Aorta (tissue), 5 donors: ENCODE measurements at regions not wholly inside any gene's neighbourhood (a gene's known extent, or its start where the extent isn't known, plus 50 kb on each side); places are given as distances from the start of the nearest gene placed in this dataset.

Source experiments
- ATAC-seq: fragments of 200-7000 bp; cut with Tn5 transposase; one replicate; pipeline ENCODE4 v1.9.1; 2022; ENCODE audit warnings: moderate library complexity; ENCODE audit not compliant: low FRiP score
- DNase-seq, 2 donors: peaks; one replicate each; pipeline ENCODE4 v3.0.0-alpha.2; 2020
- H3K27ac ChIP-seq, 2 donors: one replicate each; pipeline ENCODE4 v1.5.1; 2013; ENCODE audit warnings: low read length in 2 of 2, mild to moderate bottlenecking in 2 of 2, moderate library complexity in 2 of 2, control low read depth in 1 of 2, inconsistent platforms in 1 of 2, low read depth in 1 of 2
- H3K27me3 ChIP-seq, 2 donors: one replicate each; pipeline ENCODE4 v1.6.1; 2013; ENCODE audit warnings: control low read depth in 1 of 2, low read length in 1 of 2, mild to moderate bottlenecking in 1 of 2, moderate library complexity in 1 of 2; ENCODE audit not compliant: insufficient read depth in 2 of 2, control insufficient read depth in 1 of 2
- H3K36me3 ChIP-seq, 2 donors: one replicate each; pipeline ENCODE4 v1.6.1; 2013; ENCODE audit warnings: control low read depth in 1 of 2, low read length in 1 of 2, mild to moderate bottlenecking in 1 of 2; ENCODE audit not compliant: insufficient read depth in 2 of 2, control insufficient read depth in 1 of 2
- H3K4me1 ChIP-seq, 2 donors: one replicate each; pipeline ENCODE4 v1.6.1; 2013; ENCODE audit warnings: low read length in 2 of 2, control low read depth in 1 of 2, mild to moderate bottlenecking in 1 of 2, moderate library complexity in 1 of 2; ENCODE audit not compliant: insufficient read depth in 2 of 2, control insufficient read depth in 1 of 2
- H3K4me3 ChIP-seq, 2 donors: one replicate each; pipeline ENCODE4 v1.5.1; 2013; ENCODE audit warnings: low read length in 2 of 2, control low read depth in 1 of 2, mild to moderate bottlenecking in 1 of 2
- H3K9me3 ChIP-seq: one replicate; pipeline ENCODE4 v1.6.1; 2013; ENCODE audit warnings: mild to moderate bottlenecking, low read length; ENCODE audit not compliant: control insufficient read depth
- WGBS, 2 donors: extraction: QIAGEN DNeasy Blood & Tissue Kit; methylation state at CpG; one replicate each; pipeline ENCODE4 v1.1.7; 2013; 5-methylcytosine and 5-hydroxymethylcytosine counted together
- intact Hi-C, 2 donors: fragments of 100-400 bp; cut with DNase I; formaldehyde crosslinking; loops; one replicate each; pipeline versions ENCODE4 v1.14.2 to v1.15.0; 2022
- donor health status: healthy with polysubstance abuse.
- donor health status: Bipolar disorder and iron deficiency.
- donor health status: DM: no; HTN: no; CAD: no.
- donor health status: DM: no; HTN: no; CAD: no.
- donor health status: DM: yes; HTN: yes; CAD: no.

DNA sequence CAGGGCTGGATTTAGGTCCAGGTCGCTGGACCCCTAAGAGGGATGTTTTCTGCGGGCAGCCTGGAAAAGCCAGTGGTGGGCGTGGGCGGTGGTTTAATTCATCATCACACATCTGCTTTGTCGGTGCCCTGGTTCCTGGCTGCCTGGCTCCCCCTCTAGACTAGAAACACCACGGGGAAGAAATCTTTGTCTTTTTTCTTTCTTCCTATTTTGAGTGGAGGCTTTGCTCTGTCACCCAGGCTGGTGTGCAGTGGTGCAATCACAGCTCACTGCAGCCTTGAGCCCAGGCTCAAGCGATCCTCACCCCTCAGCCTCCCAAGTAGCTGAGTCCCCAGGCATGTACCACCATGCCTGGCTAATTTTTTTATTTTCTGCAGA is 86.6 kb upstream of the LINC01488 start:
- WGBS, 2 donors, result 72 to 82% methylated on average over 7 of the region's 7 CpGs
- Histone ChIP-seq H3K36me3 (no peaks in the 10 kb centered on the region), H3K4me1 (no peaks in the 10 kb centered on the region), H3K4me3 (no peak overlapping the region), H3K27ac (no peak overlapping the region), H3K27me3 (no peaks in the 10 kb centered on the region), H3K9me3 (no peaks in the 10 kb centered on the region)
- ATAC-seq, result no peak
- DNase-seq, result peak in 1 of 2 donors; percentile 45
- intact Hi-C loops, result no loop called here

DNA sequence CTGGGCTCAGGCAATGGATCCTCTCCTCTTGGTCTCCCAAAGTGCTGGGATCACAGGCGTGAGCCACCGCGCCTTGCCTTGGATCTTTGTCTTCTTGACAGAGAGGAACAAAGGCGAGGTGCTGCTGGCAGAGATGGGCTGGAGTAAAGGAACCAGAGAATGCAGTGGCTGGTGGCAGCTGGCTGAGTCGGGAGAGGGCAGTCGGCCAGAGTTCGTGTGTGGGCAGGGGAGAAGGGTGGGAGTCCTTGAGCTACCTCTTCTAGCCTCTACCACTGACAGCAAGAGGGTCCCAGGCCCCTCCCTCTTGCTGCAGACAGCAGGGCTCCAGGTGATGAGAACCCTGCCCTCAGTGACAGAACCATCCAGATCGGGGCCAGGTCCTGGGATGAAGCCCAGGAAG is 86.2 kb upstream of the LINC01488 start:
- H3K4me1 ChIP-seq, result no peaks in the 10 kb centered on the region
- H3K27ac ChIP-seq, result no peak overlapping the region
- H3K27me3 ChIP-seq, result no peaks in the 10 kb centered on the region
- H3K36me3 ChIP-seq, result no peaks in the 10 kb centered on the region
- ATAC-seq (no peak), DNase-seq (no peak)
- intact Hi-C loops, result no loop called here
- no peak overlapping the region for H3K4me3 ChIP-seq
- 81 to 82% methylated on average over 8 of the region's 8 CpGs for WGBS, 2 donors
- no peaks in the 10 kb centered on the region for H3K9me3 ChIP-seq

DNA sequence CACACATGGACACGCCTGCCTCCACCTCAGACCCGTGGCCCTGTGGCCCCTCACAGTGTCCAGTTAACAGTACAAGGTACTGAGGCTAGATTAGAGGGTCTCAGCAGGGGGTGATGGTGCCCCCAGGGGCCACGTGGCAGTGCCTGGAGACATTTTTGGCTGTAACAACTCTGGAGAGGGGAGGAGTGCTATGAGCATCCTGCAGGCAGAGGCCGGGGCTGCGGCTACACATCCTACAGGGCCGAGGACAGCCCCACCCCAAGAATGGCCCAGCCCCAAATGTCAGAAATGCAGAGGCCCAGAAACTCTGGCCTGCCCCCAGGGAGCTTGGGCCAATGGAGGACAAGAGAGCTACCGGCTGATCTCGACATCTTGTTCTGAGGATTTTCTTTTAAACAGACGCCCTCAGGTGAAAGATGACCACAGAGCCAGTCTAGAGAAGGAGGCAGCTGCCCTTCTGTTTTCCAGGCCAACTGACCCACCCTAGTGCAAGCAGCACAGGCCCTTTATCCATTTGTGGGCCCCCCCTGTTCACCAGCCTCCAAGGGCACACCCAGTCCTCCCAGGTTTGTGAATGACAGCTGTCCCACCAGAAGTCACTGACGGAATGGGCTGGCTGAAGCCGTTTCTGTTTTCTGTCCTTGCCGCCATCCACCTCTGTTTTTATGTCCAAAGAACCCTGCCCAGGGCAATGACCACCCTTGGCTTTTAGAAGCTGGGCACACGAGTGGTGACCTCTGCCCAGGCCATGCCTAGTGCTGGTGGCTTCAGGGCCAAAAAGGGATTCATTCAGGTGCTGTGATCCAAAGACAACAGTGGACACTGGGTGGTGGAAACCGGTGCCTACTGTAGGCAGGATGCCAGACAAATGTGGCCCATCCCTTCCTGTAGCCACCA is 85.2 kb upstream of the LINC01488 start:
- Histone ChIP-seq H3K36me3 (no peaks in the 10 kb centered on the region), H3K27me3 (no peaks in the 10 kb centered on the region), H3K4me1 (no peaks in the 10 kb centered on the region), H3K9me3 (no peaks in the 10 kb centered on the region), H3K4me3 (no peak overlapping the region), H3K27ac (no peak overlapping the region)
- no peak for ATAC-seq
- DNase-seq, result no peak
- 83 to 89% methylated on average over 14 of the region's 14 CpGs for WGBS, 2 donors
- intact Hi-C loops, result no loop called here

DNA sequence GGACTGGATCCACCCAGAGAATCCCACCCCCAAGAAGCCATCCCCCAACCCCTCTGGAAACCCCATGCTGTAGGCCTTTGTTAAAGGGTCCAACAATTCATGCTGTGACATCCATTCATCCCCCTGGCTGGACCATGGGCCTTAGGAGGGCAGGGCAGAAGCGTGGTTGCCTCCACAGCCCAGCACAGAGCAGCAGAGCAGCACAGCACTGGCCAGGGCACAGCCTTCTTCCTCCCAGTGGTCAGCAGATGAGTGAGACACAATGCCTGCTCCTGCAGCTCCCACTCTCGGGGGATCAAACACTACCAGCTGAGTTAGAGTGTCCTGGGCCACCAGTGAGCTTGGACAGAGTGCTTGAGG is 84.5 kb upstream of the LINC01488 start:
- no peak for ATAC-seq
- no peaks in the 10 kb centered on the region for H3K4me1 ChIP-seq
- intact Hi-C loops, result no loop called here
- DNase-seq, result peak in 1 of 2 donors; percentile 12
- H3K4me3 ChIP-seq, result no peak overlapping the region
- H3K27ac ChIP-seq, result no peak overlapping the region
- no peaks in the 10 kb centered on the region for H3K36me3 ChIP-seq
- 96% methylated on average over 2 of the region's 2 CpGs for WGBS, 2 donors
- H3K27me3 ChIP-seq, result no peaks in the 10 kb centered on the region
- H3K9me3 ChIP-seq, result no peaks in the 10 kb centered on the region

DNA sequence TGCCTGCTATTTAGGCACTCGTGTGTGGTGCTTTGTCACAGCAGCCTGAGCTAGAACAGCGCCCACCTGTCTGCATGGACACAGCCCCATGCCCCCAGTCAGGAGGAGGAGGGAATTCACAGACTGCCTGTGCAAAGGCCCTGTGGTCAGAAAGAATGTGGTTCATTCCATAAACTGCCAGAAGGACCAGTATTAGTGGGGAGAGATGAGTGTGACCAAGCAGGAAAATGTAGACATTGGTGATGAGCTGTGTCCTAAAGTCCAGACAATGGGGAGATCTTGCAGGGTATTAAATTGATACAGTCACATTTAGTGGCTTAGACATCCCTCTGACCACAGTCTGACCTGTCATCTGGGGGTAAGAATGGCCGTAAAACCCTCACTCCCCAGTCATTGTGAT is 83.7 kb upstream of the LINC01488 start:
- no peaks in the 10 kb centered on the region for H3K4me1 ChIP-seq
- 92 to 98% methylated on average over 3 of the region's 3 CpGs for WGBS, 2 donors
- no peak overlapping the region for H3K4me3 ChIP-seq
- no peaks in the 10 kb centered on the region for H3K27me3 ChIP-seq
- intact Hi-C loops, result no loop called here
- ATAC-seq (no peak), DNase-seq (peak in 1 of 2 donors; percentile 26)
- H3K27ac ChIP-seq, result no peak overlapping the region
- H3K9me3 ChIP-seq, result peaks cover 4% of the 10 kb centered on the region
- no peaks in the 10 kb centered on the region for H3K36me3 ChIP-seq

DNA sequence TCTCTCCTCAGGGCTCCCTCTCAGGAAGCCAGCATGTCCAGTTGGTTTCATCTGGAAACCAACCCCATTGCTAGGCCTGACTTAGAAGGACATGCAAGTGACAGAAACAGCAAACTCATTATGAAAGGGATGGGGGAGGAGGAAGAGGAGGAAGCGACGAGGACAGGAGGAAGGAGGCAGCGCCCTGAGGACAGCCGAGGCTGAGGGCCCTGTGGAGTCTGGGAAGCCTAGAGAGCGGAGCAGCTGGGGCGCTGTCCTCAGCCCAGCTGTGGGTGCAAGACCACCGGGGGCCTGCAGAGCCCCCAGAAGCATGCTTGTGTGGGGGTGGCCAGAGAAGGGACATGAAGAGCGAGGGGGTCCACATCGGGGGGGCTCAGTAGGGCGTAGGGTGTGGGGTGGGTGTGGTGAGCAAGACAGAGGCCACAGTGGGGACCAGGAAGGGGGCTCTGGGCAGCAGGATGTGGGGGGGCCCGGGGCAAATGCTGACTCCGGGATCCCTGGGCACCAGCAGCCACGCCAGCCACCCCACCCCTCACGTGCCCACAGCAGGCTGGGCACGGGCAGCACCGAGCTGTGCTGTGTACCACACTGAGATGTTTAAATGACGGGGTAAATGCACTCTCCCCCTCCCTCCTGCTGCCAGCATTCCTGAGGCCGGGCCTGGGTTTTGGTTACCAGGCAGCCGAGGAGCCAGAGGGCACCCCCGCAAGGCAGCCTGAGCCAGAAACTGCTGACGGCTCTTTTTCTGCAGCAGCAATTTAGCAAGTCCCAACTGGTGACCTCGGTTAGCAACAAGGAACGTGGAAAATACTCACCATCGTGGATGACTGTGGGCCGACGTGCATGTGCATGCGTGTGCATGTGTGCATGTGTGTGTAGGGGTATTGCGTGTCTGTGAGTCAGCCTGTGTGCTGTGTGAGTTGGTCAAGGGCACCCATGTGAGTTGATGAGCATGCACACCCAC is 82.7 kb upstream of the LINC01488 start:
- ATAC-seq, result peak; percentile 23
- no peaks in the 10 kb centered on the region for H3K27me3 ChIP-seq

DNA sequence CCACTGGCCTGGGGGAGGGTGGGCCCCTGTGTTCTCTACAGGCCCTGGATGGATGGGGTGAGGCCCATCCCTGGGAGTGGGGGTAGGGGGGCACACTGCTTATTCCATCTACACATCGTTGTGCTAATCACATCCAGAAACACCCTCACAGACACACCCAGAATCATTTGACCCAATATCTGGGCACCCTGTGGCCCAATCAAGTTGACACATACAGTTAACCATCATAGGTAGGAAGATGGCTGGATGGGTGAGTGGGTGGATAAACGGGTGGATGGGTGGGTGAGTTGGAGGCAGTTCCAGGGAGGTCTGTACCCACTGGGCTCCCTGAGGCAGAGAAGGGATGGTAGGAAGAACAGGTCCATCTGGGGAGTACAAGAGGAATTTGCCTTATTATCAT is 81.3 kb upstream of the LINC01488 start:
- Histone ChIP-seq H3K9me3 (peaks cover 4% of the 10 kb centered on the region), H3K4me3 (no peak overlapping the region), H3K27ac (no peak overlapping the region), H3K27me3 (no peaks in the 10 kb centered on the region), H3K36me3 (no peaks in the 10 kb centered on the region), H3K4me1 (no peaks in the 10 kb centered on the region)
- ATAC-seq (no peak), DNase-seq (no peak)
- WGBS, 2 donors, result 90 to 92% methylated on average over 2 of the region's 2 CpGs
- intact Hi-C loops, result no loop called here

More for the DNA sequence above, 82.7 kb upstream of the LINC01488 start:
- H3K27ac ChIP-seq, result no peak overlapping the region
- WGBS, 2 donors, result 46 to 49% methylated on average over 28 of the region's 28 CpGs
- DNase-seq, result peak in 1 of 2 donors; percentile 59
- H3K36me3 ChIP-seq, result no peaks in the 10 kb centered on the region
- no peak overlapping the region for H3K4me3 ChIP-seq
- no peaks in the 10 kb centered on the region for H3K4me1 ChIP-seq
- H3K9me3 ChIP-seq, result peaks cover 4% of the 10 kb centered on the region
- intact Hi-C loops, result no loop called here

DNA sequence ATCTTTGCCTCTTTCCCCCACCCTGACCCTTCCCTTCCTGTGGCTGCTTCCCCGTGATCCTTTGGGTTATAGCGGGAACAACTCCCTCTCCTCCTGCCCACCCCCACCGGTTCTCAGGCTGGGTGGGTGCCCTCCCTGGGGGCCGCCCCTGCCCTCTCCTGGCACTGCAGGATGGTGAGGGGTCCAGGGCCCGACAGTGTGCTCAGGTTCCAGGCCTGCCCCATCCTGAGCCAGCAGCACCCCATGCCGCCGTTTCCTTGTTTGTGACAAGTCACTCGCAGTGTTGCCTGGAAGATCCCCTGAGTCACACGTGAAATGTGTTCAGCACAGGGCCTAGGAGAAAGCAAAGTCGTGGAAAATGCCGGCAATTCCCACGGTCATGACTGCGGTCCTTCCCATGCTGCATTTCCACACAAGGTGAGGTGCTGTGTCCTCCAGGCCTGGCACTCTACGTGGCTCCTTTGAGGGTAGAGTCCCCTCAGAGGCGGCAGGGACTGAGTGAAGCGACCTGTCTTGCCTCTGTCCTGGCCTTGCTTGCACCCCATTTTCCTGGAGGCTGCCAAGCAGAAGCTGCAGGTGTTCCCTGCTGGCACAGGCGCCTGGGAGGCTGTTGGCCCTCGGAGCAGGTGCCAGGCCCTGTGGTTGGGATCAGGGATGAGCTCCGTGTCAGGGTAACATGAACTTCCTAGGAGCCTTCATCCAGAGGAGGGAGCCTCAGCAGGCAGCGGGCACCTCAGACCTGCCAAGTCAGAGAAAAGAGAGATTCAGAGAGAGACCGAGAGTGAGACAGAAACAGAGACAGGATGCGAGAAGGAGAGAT is 80.5 kb upstream of the LINC01488 start:
- H3K4me1 ChIP-seq, result no peaks in the 10 kb centered on the region
- peaks cover 4% of the 10 kb centered on the region for H3K9me3 ChIP-seq
- H3K4me3 ChIP-seq, result no peak overlapping the region
- no peak for DNase-seq
- ATAC-seq, result no peak
- no peaks in the 10 kb centered on the region for H3K27me3 ChIP-seq
- intact Hi-C loops, result no loop called here
- no peak overlapping the region for H3K27ac ChIP-seq
- WGBS, 2 donors, result 91 to 95% methylated on average over 22 of the region's 22 CpGs
- no peaks in the 10 kb centered on the region for H3K36me3 ChIP-seq
